GM12878 (cell line): ENCODE measurements at regions not wholly inside any gene's neighbourhood (a gene's known extent, or its start where the extent isn't known, plus 50 kb on each side); places are given as distances from the start of the nearest gene placed in this dataset.

Experiments
- ATAC-seq: fragments of 200-7000 bp; cut with Tn5 transposase; 3 replicates; pipeline ENCODE4 v1.9.1; 2020; ENCODE audit warnings: mild to moderate bottlenecking, moderate library complexity
- BruUV-seq: library from RNA; stranded (reverse); fragments of 400-500 nt; replicated peaks from 2 replicates; lab custom pipeline; 2021; lab: Mats Ljungman, UMichigan
- CTCF ChIA-PET: fragments of 300-600 bp; sonication (Branson Sonifier 250); formaldehyde crosslinking; extraction: SDS; loops from one replicate; lab custom pipeline; 2021; ENCODE audit warnings: inconsistent platforms; lab: Yijun Ruan, JAX
- POLR2A ChIA-PET: fragments of 350-600 bp; formaldehyde crosslinking; extraction: SDS; loops from one replicate; lab custom pipeline; 2021; ENCODE audit warnings: inconsistent platforms; lab: Charles Lee
- RAD21 ChIA-PET: fragments of 300-600 bp; sonication (Branson Sonifier 250); formaldehyde crosslinking; loops from one replicate; lab custom pipeline; 2023; ENCODE audit warnings: antibody characterized with exemption; ENCODE audit not compliant: unreplicated experiment; lab: Charles Lee
- SMC1A ChIA-PET: fragments of 300-600 bp; sonication (Branson Sonifier 250); formaldehyde crosslinking; loops from one replicate; lab custom pipeline; 2023; ENCODE audit not compliant: unreplicated experiment, uncharacterized antibody; lab: Charles Lee
- DNase-seq: peaks from one replicate; pipeline ENCODE4 v3.0.0-alpha.2; 2011; ENCODE audit warnings: low read depth, low spot score
- FAIRE-seq: peaks from 3 replicates; lab custom pipeline; 2011; peaks lifted over from hg19 to GRCh38; lab: Jason Lieb, UNC
- H2AFZ ChIP-seq: 2 replicates; pipeline ENCODE4 v1.6.0; 2011; ENCODE audit warnings: low read depth, low read length, control low read depth; ENCODE audit not compliant: control insufficient read depth
- H3K27ac ChIP-seq: 2 replicates; pipeline ENCODE4 v1.5.1; 2011; ENCODE audit warnings: control low read depth; ENCODE audit not compliant: control insufficient read depth, insufficient read depth
- H3K27me3 ChIP-seq, 2 experiments: replicated peaks in 1 of 2; 2 replicates each; pipeline versions ENCODE4 v1.6.0 to v1.6.1; 2011; ENCODE audit warnings: low read length in 1 of 2; ENCODE audit not compliant: control insufficient read depth in 2 of 2, insufficient read depth in 2 of 2
- H3K36me3 ChIP-seq, 2 experiments: 2 replicates each; pipeline ENCODE4 v1.5.1; 2011; ENCODE audit warnings: low read length in 1 of 2; ENCODE audit not compliant: control insufficient read depth in 2 of 2, insufficient read depth in 2 of 2
- H3K4me1 ChIP-seq: 2 replicates; pipeline ENCODE4 v1.6.1; 2011; ENCODE audit warnings: mild to moderate bottlenecking, low read length, moderate library complexity, mixed read lengths; ENCODE audit not compliant: control insufficient read depth, insufficient read depth
- H3K4me2 ChIP-seq: 2 replicates; pipeline ENCODE4 v1.6.0; 2011; ENCODE audit warnings: control low read depth; ENCODE audit not compliant: control insufficient read depth, insufficient read depth
- H3K4me3 ChIP-seq: fragments of 200-600 bp; sonication (generic); 2 replicates; pipeline ENCODE4 v1.5.1; 2016
- H3K79me2 ChIP-seq: 2 replicates; pipeline ENCODE4 v1.6.0; 2011; ENCODE audit warnings: low read length; ENCODE audit not compliant: control insufficient read depth, insufficient read depth
- H3K9ac ChIP-seq: 2 replicates; pipeline ENCODE4 v1.8.0; 2011; ENCODE audit warnings: low read length, control low read depth, mixed read lengths; ENCODE audit not compliant: control insufficient read depth, insufficient read depth
- H3K9me3 ChIP-seq: replicated peaks from 3 replicates; pipeline ENCODE4 v1.5.1; 2011; ENCODE audit warnings: mild to moderate bottlenecking, low read length; ENCODE audit not compliant: control insufficient read depth, insufficient read depth
- H4K20me1 ChIP-seq: 2 replicates; pipeline ENCODE4 v1.6.0; 2011; ENCODE audit not compliant: control insufficient read depth, insufficient read depth
- ASH2L ChIP-seq: fragments of 300-600, 200-600 bp; sonication (generic); IDR thresholded peaks from 2 replicates; pipeline ENCODE4 v1.6.1; 2017; ENCODE audit warnings: low read depth, mild to moderate bottlenecking, borderline replicate concordance
- BRCA1 ChIP-seq: IDR thresholded peaks from 2 replicates; pipeline ENCODE4 v1.6.1; 2011; ENCODE audit warnings: low read depth, low read length, improper control_type of control experiment
- HDAC2 ChIP-seq: fragments of 200-600 bp; sonication (generic); IDR thresholded peaks from 2 replicates; pipeline ENCODE4 v1.6.1; 2017
- HDAC6 ChIP-seq: fragments of 200-600 bp; sonication (generic); IDR thresholded peaks from one replicate; pipeline ENCODE4 v1.8.0; 2017; ENCODE audit warnings: antibody characterized with exemption; ENCODE audit not compliant: unreplicated experiment
- IKZF2 ChIP-seq, 2 experiments: fragments of 450-650 bp; IDR thresholded peaks; 2 replicates each; pipeline ENCODE4 v1.6.1; 2017; ENCODE audit warnings: mild to moderate bottlenecking in 2 of 2, moderate library complexity in 2 of 2
- MEF2A ChIP-seq: IDR thresholded peaks from 2 replicates; pipeline ENCODE4 v1.6.1; 2011; ENCODE audit warnings: low read depth, mild to moderate bottlenecking, low read length, moderate library complexity; ENCODE audit not compliant: insufficient read depth
- PAX8 ChIP-seq: fragments of 450-650 bp; IDR thresholded peaks from 2 replicates; pipeline ENCODE4 v1.6.1; 2017; ENCODE audit warnings: mild to moderate bottlenecking, moderate library complexity
- RBBP5 ChIP-seq: fragments of 200-600 bp; sonication (generic); conservative IDR thresholded peaks from 2 replicates; pipeline ENCODE4 v1.6.1; 2016
- SIX5 ChIP-seq: IDR thresholded peaks from 2 replicates; pipeline ENCODE4 v1.6.1; 2011; ENCODE audit warnings: mild to moderate bottlenecking, low read depth, low read length, moderate library complexity; ENCODE audit not compliant: severe bottlenecking
- SPI1 ChIP-seq: IDR thresholded peaks from 2 replicates; pipeline ENCODE4 v1.6.1; 2011; ENCODE audit warnings: low read depth, mild to moderate bottlenecking, low read length, moderate library complexity, borderline replicate concordance; ENCODE audit not compliant: insufficient read depth
- TAF1 ChIP-seq: IDR thresholded peaks from 2 replicates; pipeline ENCODE4 v1.6.1; 2011; ENCODE audit warnings: mild to moderate bottlenecking, low read depth, low read length, borderline replicate concordance
- TCF12 ChIP-seq: IDR thresholded peaks from 2 replicates; pipeline ENCODE4 v1.6.1; 2011; ENCODE audit warnings: low read depth, mild to moderate bottlenecking, low read length
- TCF3 ChIP-seq: IDR thresholded peaks from 2 replicates; pipeline ENCODE4 v1.6.1; 2012; ENCODE audit warnings: low read depth, mild to moderate bottlenecking, low read length, borderline replicate concordance; ENCODE audit not compliant: insufficient read depth
- ZNF274 ChIP-seq: IDR thresholded peaks from one replicate; pipeline ENCODE4 v1.8.0; 2011; ENCODE audit not compliant: insufficient read length, insufficient read depth
- WGBS: methylation state at CpG from one replicate; pipeline ENCODE4 v1.1.6; 2016; ENCODE audit warnings: low lambda C conversion rate; ENCODE audit not compliant: insufficient replicate concordance, insufficient coverage; ENCODE audit errors: missing lambda C conversion rate; 5-methylcytosine and 5-hydroxymethylcytosine counted together
- in situ Hi-C: fragments of 300-500 bp; cut with MboI; formaldehyde crosslinking; loops from 9 replicates; pipeline ENCODE4 v1.14.3; 2018; ENCODE audit warnings: mixed read lengths
- intact Hi-C: fragments of 100-400 bp; cut with micrococcal nuclease; formaldehyde crosslinking; loops from one replicate; pipeline ENCODE4 v1.14.2; 2022; ENCODE audit not compliant: unreplicated experiment
- TF ChIP-seq, protein P1 (sequence below): fragments of 450-650 bp; formaldehyde crosslinking; IDR thresholded peaks from 2 replicates; pipeline ENCODE4 v1.4.0; 2022; ENCODE audit warnings: mild to moderate bottlenecking, moderate library complexity
- TF ChIP-seq, protein P2 (sequence below): fragments of 450-650 bp; formaldehyde crosslinking; IDR thresholded peaks from 2 replicates; pipeline ENCODE4 v1.5.0; 2022; ENCODE audit warnings: mild to moderate bottlenecking, missing genetic modification characterization
- TF ChIP-seq, protein P3 (sequence below), 3 experiments: IDR thresholded peaks in 2 of 3; conservative IDR thresholded peaks in 1 of 3; 2 replicates each; pipeline ENCODE4 v1.5.1; 2011; ENCODE audit warnings: low read depth in 3 of 3, low read length in 3 of 3, mild to moderate bottlenecking in 3 of 3, control low read depth in 2 of 3, moderate library complexity in 2 of 3, inconsistent platforms in 1 of 3, mixed read lengths in 1 of 3; ENCODE audit not compliant: control insufficient read depth in 2 of 3, insufficient read depth in 1 of 3; ENCODE audit errors: extremely low read depth in 1 of 3

DNA sequence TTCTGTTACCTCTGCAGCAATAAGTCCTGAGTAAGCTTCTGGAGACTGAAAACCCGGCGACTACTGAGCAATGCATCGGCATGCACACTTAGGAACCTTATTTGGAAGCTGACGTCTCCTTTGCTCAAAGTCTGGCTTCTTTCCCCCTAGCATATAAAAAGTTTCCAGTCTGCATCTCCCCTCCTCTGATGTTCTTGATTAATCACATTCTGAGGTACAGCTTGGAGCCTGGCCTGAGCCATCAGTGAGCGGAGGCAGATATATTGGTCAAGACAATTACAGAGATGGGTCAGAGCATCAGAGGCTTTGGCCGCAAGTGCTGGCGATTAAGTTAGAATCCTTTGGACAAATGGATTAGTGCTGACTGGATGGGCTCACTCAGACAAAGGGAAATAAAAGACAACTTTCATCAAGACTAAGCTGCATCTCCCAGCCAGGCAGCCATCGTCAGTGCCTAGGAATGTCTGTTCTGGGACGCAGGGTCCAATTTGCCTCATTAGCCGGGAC is 140.7 kb downstream of the MTX3 start:
- H3K4me3 ChIP-seq = no peak overlapping the region
- no peaks in the 10 kb centered on the region for H3K9me3 ChIP-seq
- H3K27ac ChIP-seq = no peak overlapping the region
- DNase-seq (no peak), FAIRE-seq (no peak), ATAC-seq (no peak)
- ChIA-PET RAD21 (no interaction called here), POLR2A (no interaction called here), SMC1A (no interaction called here), CTCF (interaction anchor here (0.8 kb wide), 1 partner anchor 14 kb away, joined by 3 read pairs; no protein-coding TSS in a partner anchor)
- H3K36me3 ChIP-seq = no peaks in the 10 kb centered on the region
- no peaks in the 10 kb centered on the region for H3K4me1 ChIP-seq
- no peaks in the 10 kb centered on the region for H3K79me2 ChIP-seq
- no peak overlapping the region for H2AFZ ChIP-seq
- intact Hi-C loops = loop anchor here (10.0 kb wide), 1 partner anchor 826 kb away; no protein-coding TSS in a partner anchor
- H3K9ac ChIP-seq = no peak overlapping the region
- H3K4me2 ChIP-seq = no peak overlapping the region
- in situ Hi-C loops = loop anchor here (5.0 kb wide), 1 partner anchor 298 kb away; no protein-coding TSS in a partner anchor
- BruUV-seq = no TSS peak
- H4K20me1 ChIP-seq = no peaks in the 10 kb centered on the region
- peaks cover 0 to 2% of the 10 kb centered on the region in 2 experiments; a peak in 1 of 4 replicates for H3K27me3 ChIP-seq
- WGBS = 84% methylated on average over 10 of the region's 10 CpGs
- TF ChIP-seq IKZF2 (IDR thresholded peaks at IDR 0.05) (no peak), PAX8 (no peak), TCF12 (no peak), HDAC2 (no peak), ASH2L (no peak), MEF2A (no peak), BRCA1 (no peak), SPI1 (no peak), RBBP5 (no peak), ZNF274 (no peak), HDAC6 (no peak), TCF3 (no peak), TAF1 (no peak), SIX5 (no peak)
- TF ChIP-seq, protein P1, sequence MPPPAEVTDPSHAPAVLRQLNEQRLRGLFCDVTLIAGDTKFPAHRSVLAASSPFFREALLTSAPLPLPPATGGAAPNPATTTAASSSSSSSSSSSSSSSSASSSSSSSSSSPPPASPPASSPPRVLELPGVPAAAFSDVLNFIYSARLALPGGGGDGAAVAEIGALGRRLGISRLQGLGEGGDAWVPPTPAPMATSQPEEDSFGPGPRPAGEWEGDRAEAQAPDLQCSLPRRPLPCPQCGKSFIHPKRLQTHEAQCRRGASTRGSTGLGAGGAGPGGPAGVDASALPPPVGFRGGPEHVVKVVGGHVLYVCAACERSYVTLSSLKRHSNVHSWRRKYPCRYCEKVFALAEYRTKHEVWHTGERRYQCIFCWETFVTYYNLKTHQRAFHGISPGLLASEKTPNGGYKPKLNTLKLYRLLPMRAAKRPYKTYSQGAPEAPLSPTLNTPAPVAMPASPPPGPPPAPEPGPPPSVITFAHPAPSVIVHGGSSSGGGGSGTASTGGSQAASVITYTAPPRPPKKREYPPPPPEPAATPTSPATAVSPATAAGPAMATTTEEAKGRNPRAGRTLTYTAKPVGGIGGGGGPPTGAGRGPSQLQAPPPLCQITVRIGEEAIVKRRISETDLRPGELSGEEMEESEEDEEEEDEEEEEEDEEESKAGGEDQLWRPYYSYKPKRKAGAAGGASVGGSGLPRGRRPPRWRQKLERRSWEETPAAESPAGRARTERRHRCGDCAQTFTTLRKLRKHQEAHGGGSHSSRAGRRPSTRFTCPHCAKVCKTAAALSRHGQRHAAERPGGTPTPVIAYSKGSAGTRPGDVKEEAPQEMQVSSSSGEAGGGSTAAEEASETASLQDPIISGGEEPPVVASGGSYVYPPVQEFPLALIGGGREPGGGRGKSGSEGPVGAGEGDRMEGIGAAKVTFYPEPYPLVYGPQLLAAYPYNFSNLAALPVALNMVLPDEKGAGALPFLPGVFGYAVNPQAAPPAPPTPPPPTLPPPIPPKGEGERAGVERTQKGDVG = no peak
- TF ChIP-seq, protein P2, sequence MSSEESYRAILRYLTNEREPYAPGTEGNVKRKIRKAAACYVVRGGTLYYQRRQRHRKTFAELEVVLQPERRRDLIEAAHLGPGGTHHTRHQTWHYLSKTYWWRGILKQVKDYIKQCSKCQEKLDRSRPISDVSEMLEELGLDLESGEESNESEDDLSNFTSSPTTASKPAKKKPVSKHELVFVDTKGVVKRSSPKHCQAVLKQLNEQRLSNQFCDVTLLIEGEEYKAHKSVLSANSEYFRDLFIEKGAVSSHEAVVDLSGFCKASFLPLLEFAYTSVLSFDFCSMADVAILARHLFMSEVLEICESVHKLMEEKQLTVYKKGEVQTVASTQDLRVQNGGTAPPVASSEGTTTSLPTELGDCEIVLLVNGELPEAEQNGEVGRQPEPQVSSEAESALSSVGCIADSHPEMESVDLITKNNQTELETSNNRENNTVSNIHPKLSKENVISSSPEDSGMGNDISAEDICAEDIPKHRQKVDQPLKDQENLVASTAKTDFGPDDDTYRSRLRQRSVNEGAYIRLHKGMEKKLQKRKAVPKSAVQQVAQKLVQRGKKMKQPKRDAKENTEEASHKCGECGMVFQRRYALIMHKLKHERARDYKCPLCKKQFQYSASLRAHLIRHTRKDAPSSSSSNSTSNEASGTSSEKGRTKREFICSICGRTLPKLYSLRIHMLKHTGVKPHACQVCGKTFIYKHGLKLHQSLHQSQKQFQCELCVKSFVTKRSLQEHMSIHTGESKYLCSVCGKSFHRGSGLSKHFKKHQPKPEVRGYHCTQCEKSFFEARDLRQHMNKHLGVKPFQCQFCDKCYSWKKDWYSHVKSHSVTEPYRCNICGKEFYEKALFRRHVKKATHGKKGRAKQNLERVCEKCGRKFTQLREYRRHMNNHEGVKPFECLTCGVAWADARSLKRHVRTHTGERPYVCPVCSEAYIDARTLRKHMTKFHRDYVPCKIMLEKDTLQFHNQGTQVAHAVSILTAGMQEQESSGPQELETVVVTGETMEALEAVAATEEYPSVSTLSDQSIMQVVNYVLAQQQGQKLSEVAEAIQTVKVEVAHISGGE (CRISPR knock-in tag) = no peak
- TF ChIP-seq, protein P3, sequence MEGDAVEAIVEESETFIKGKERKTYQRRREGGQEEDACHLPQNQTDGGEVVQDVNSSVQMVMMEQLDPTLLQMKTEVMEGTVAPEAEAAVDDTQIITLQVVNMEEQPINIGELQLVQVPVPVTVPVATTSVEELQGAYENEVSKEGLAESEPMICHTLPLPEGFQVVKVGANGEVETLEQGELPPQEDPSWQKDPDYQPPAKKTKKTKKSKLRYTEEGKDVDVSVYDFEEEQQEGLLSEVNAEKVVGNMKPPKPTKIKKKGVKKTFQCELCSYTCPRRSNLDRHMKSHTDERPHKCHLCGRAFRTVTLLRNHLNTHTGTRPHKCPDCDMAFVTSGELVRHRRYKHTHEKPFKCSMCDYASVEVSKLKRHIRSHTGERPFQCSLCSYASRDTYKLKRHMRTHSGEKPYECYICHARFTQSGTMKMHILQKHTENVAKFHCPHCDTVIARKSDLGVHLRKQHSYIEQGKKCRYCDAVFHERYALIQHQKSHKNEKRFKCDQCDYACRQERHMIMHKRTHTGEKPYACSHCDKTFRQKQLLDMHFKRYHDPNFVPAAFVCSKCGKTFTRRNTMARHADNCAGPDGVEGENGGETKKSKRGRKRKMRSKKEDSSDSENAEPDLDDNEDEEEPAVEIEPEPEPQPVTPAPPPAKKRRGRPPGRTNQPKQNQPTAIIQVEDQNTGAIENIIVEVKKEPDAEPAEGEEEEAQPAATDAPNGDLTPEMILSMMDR (IDR thresholded peaks at IDR 0.05 in 2 of 3, conservative IDR thresholded peaks at IDR 0.05 in 1 of 3; ENCODE audit: control insufficient read depth in 2 of 3, extremely low read depth in 1 of 3, insufficient read depth in 1 of 3, low read depth in 3 of 3, low read length in 3 of 3) = no peak
